Sigmoid colon (tissue), 6 donors: ENCODE measurements at regions not wholly inside any gene's neighbourhood (a gene's known extent, or its start where the extent isn't known, plus 50 kb on each side); places are given as distances from the start of the nearest gene placed in this dataset.
A peak's percentile ranks its signal among the peaks of the same experiment; 100 is the strongest.

ENCODE experiments used
- DNase-seq: peaks from one replicate; pipeline ENCODE4 v3.0.0-alpha.2; 2019
- H3K27ac ChIP-seq, 4 donors: fragments of 200-600 bp; sonication (generic); one replicate each; pipeline ENCODE4 v1.5.1; 2016 to 2019; ENCODE audit warnings: mild to moderate bottlenecking in 1 of 4
- H3K27me3 ChIP-seq, 3 donors: fragments of 200-600 bp; sonication (generic); one replicate each; pipeline ENCODE4 v1.5.1; 2019; ENCODE audit warnings: mild to moderate bottlenecking in 1 of 3
- H3K36me3 ChIP-seq, 4 donors: fragments of 200-600 bp; sonication (generic); one replicate each; pipeline ENCODE4 v1.5.1; 2016 to 2019
- H3K4me1 ChIP-seq, 4 donors: fragments of 200-600 bp; sonication (generic); one replicate each; pipeline ENCODE4 v1.5.1; 2017 to 2019
- H3K4me3 ChIP-seq, 4 donors: fragments of 200-600 bp; sonication (generic); one replicate each; pipeline ENCODE4 v1.5.1; 2017 to 2019; ENCODE audit warnings: mild to moderate bottlenecking in 2 of 4, moderate library complexity in 1 of 4
- H3K9me3 ChIP-seq, 4 donors: fragments of 200-600 bp in 3 of 4; sonication (generic) in 3 of 4; one replicate each; pipeline versions ENCODE4 v1.5.1 to v1.6.1; 2013 to 2019
- CTCF ChIP-seq, 4 experiments: fragments of 450-650 bp in 3 of 4; fragments of 200-600 bp in 1 of 4; IDR thresholded peaks; one replicate each; pipeline ENCODE4 v1.5.1; 2016 to 2019; ENCODE audit warnings: antibody characterized with exemption in 4 of 4, mild to moderate bottlenecking in 3 of 4, moderate library complexity in 2 of 4
- EP300 ChIP-seq, 4 donors: sonication (generic); formaldehyde crosslinking; IDR thresholded peaks; one replicate each; pipeline ENCODE4 v1.6.1; 2017; ENCODE audit warnings: antibody characterized with exemption in 4 of 4
- POLR2A ChIP-seq, 2 donors: fragments of 450-650 bp; IDR thresholded peaks; one replicate each; pipeline ENCODE4 v1.6.1; 2016; ENCODE audit warnings: antibody characterized with exemption in 2 of 2, mild to moderate bottlenecking in 2 of 2, moderate library complexity in 2 of 2
- POLR2AphosphoS5 ChIP-seq, 4 donors: sonication (generic); formaldehyde crosslinking; IDR thresholded peaks; one replicate each; pipeline ENCODE4 v1.6.1; 2017; ENCODE audit warnings: antibody characterized with exemption in 4 of 4
- WGBS, 2 donors: extraction: QIAGEN DNeasy Blood & Tissue Kit; methylation state at CpG; one replicate each; pipeline ENCODE4 v1.1.7; 2013; 5-methylcytosine and 5-hydroxymethylcytosine counted together
- intact Hi-C: fragments of 100-400 bp; cut with DNase I; formaldehyde crosslinking; loops from one replicate; pipeline ENCODE4 v1.15.1; 2023
- donor health status: healthy with polysubstance abuse.
- donor health status: healthy.

- Histone ChIP-seq H3K9me3 (no peaks in the 10 kb centered on the region), H3K27ac (no peak overlapping the region), H3K27me3 (no peaks in the 10 kb centered on the region), H3K4me1 (peaks cover 0 to 21% (median 6%) of the 10 kb centered on the region in 4 donors), H3K36me3 (no peaks in the 10 kb centered on the region), H3K4me3 (no peak overlapping the region)
- WGBS, 2 donors: 89 to 92% methylated on average over 4 of the region's 4 CpGs
- no peak for DNase-seq
- intact Hi-C loops: no loop called here
- TF ChIP-seq POLR2AphosphoS5 (IDR thresholded peaks at IDR 0.05): no peak
- TF ChIP-seq EP300 (IDR thresholded peaks at IDR 0.05): no peak
- no peak for TF ChIP-seq CTCF (IDR thresholded peaks at IDR 0.05)
- TF ChIP-seq POLR2A (IDR thresholded peaks at IDR 0.05): no peak
These were observed 111.1 kb upstream of the SASH1 start for GRCh38 chr6:148231572-148231971.

- Histone ChIP-seq H3K9me3 (no peaks in the 10 kb centered on the region), H3K27me3 (no peaks in the 10 kb centered on the region), H3K36me3 (no peaks in the 10 kb centered on the region), H3K4me1 (peaks cover 0 to 33% (median 19%) of the 10 kb centered on the region in 4 donors), H3K27ac (no peak overlapping the region), H3K4me3 (no peak overlapping the region)
- WGBS, 2 donors: 89 to 93% methylated on average over 3 of the region's 3 CpGs
- DNase-seq: no peak
- intact Hi-C loops: no loop called here
- TF ChIP-seq POLR2AphosphoS5 (IDR thresholded peaks at IDR 0.05) (no peak), POLR2A (IDR thresholded peaks at IDR 0.05) (no peak), CTCF (IDR thresholded peaks at IDR 0.05) (no peak), EP300 (IDR thresholded peaks at IDR 0.05) (no peak)
These were observed 107.2 kb upstream of the SASH1 start for GRCh38 chr6:148235446-148235845.

GRCh38 chr6:148238713-148239112 is 103.9 kb upstream of the SASH1 start:
- H3K27ac ChIP-seq: no peak overlapping the region
- no peaks in the 10 kb centered on the region for H3K27me3 ChIP-seq
- H3K36me3 ChIP-seq: no peaks in the 10 kb centered on the region
- intact Hi-C loops: no loop called here
- 89 to 94% methylated on average over 7 of the region's 7 CpGs for WGBS, 2 donors
- no peak overlapping the region for H3K4me3 ChIP-seq
- DNase-seq: no peak
- no peak for TF ChIP-seq CTCF (IDR thresholded peaks at IDR 0.05)
- no peak for TF ChIP-seq EP300 (IDR thresholded peaks at IDR 0.05)
- no peak for TF ChIP-seq POLR2A (IDR thresholded peaks at IDR 0.05)
- TF ChIP-seq POLR2AphosphoS5 (IDR thresholded peaks at IDR 0.05): no peak
- H3K9me3 ChIP-seq: no peaks in the 10 kb centered on the region
- H3K4me1 ChIP-seq: peaks cover 3 to 51% (median 46%) of the 10 kb centered on the region in 4 donors

- WGBS, 2 donors: 17 to 70% methylated on average over 5 of the region's 5 CpGs
- peaks cover 3 to 51% (median 43%) of the 10 kb centered on the region in 4 donors for H3K4me1 ChIP-seq
- H3K27me3 ChIP-seq: no peaks in the 10 kb centered on the region
- H3K9me3 ChIP-seq: no peaks in the 10 kb centered on the region
- intact Hi-C loops: no loop called here
- H3K27ac ChIP-seq: peak overlapping the region in 3 of 4 donors; percentile 39 to 72 (median 59)
- DNase-seq: no peak
- H3K36me3 ChIP-seq: no peaks in the 10 kb centered on the region
- no peak overlapping the region for H3K4me3 ChIP-seq
- TF ChIP-seq EP300 (IDR thresholded peaks at IDR 0.05) (no peak), CTCF (IDR thresholded peaks at IDR 0.05) (no peak), POLR2A (IDR thresholded peaks at IDR 0.05) (no peak), POLR2AphosphoS5 (IDR thresholded peaks at IDR 0.05) (no peak)
These were observed 103.4 kb upstream of the SASH1 start for GRCh38 chr6:148239215-148239614.

- peak overlapping the region; percentile 31 to 72 (median 49) for H3K27ac ChIP-seq
- H3K36me3 ChIP-seq: no peaks in the 10 kb centered on the region
- no peaks in the 10 kb centered on the region for H3K27me3 ChIP-seq
- no peaks in the 10 kb centered on the region for H3K9me3 ChIP-seq
- no peak for DNase-seq
- peaks cover 3 to 50% (median 41%) of the 10 kb centered on the region in 4 donors for H3K4me1 ChIP-seq
- TF ChIP-seq CTCF (IDR thresholded peaks at IDR 0.05) (no peak), POLR2AphosphoS5 (IDR thresholded peaks at IDR 0.05) (peak in 3 of 4 donors; percentile 73 to 75 (median 75))
- WGBS, 2 donors: 80 to 82% methylated on average over 6 of the region's 6 CpGs
- no peak overlapping the region for H3K4me3 ChIP-seq
- intact Hi-C loops: no loop called here
These were observed 102.7 kb upstream of the SASH1 start for GRCh38 chr6:148239801-148240460.
